ENCODE measurements at regions not wholly inside any gene's neighbourhood (a gene's known extent, or its start where the extent isn't known, plus 50 kb on each side); places are given as distances from the start of the nearest gene placed in this dataset.
"Not testable (repeated sequence)": the region's sequence is repeated elsewhere in the genome, so short reads cannot be mapped to it uniquely, and the experiment has no call there.

- TF ChIP-seq, protein P1, sequence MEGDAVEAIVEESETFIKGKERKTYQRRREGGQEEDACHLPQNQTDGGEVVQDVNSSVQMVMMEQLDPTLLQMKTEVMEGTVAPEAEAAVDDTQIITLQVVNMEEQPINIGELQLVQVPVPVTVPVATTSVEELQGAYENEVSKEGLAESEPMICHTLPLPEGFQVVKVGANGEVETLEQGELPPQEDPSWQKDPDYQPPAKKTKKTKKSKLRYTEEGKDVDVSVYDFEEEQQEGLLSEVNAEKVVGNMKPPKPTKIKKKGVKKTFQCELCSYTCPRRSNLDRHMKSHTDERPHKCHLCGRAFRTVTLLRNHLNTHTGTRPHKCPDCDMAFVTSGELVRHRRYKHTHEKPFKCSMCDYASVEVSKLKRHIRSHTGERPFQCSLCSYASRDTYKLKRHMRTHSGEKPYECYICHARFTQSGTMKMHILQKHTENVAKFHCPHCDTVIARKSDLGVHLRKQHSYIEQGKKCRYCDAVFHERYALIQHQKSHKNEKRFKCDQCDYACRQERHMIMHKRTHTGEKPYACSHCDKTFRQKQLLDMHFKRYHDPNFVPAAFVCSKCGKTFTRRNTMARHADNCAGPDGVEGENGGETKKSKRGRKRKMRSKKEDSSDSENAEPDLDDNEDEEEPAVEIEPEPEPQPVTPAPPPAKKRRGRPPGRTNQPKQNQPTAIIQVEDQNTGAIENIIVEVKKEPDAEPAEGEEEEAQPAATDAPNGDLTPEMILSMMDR (IDR thresholded peaks at IDR 0.05; ENCODE audit: insufficient read depth, low read depth, low read length): not testable (repeated sequence)
- not testable (repeated sequence) for TF ChIP-seq EZH2 (IDR thresholded peaks at IDR 0.05; ENCODE audit: insufficient read depth, low read length)
Measured at GRCh38 chr1:30075916-30076315, 647.5 kb downstream of the MATN1 start.
